IMR-90 (cell line): ENCODE measurements at regions not wholly inside any gene's neighbourhood (a gene's known extent, or its start where the extent isn't known, plus 50 kb on each side); places are given as distances from the start of the nearest gene placed in this dataset.

ENCODE experiments used
- ATAC-seq: fragments of 200-7000 bp; cut with Tn5 transposase; 2 replicates; pipeline ENCODE4 v1.9.1; 2020; ENCODE audit warnings: low read depth, mild to moderate bottlenecking, moderate library complexity
- BruUV-seq: library from RNA; stranded (reverse); fragments of 400-500 nt; replicated peaks from 2 replicates; lab custom pipeline; 2021; lab: Mats Ljungman, UMichigan
- CTCF ChIA-PET: fragments of 300-600 bp; formaldehyde crosslinking; extraction: SDS; loops from one replicate; lab custom pipeline; 2021; ENCODE audit warnings: antibody characterized with exemption; lab: Yijun Ruan, JAX
- POLR2A ChIA-PET: fragments of 300-600 bp; sonication (Branson Sonifier 250); formaldehyde crosslinking; loops from one replicate; lab custom pipeline; 2022; ENCODE audit warnings: antibody characterized with exemption; ENCODE audit not compliant: unreplicated experiment; lab: Charles Lee
- DNase-seq: peaks from one replicate; pipeline ENCODE4 v3.0.0; 2013
- H2AFZ ChIP-seq: replicated peaks from 2 replicates; pipeline ENCODE3; 2013; ENCODE audit warnings: low read length, mild to moderate bottlenecking; ENCODE audit not compliant: poor library complexity
- H2AK5ac ChIP-seq: 2 replicates; pipeline ENCODE4 v1.6.1; 2013; ENCODE audit warnings: low read depth, low read length, inconsistent platforms
- H2AK9ac ChIP-seq: replicated peaks from 2 replicates; pipeline ENCODE3; 2013; ENCODE audit warnings: mild to moderate bottlenecking, low read depth, low read length, moderate library complexity; ENCODE audit not compliant: poor library complexity
- H2BK120ac ChIP-seq: 2 replicates; pipeline ENCODE4 v1.6.1; 2013; ENCODE audit warnings: low read depth, low read length, inconsistent platforms
- H2BK15ac ChIP-seq: 3 replicates; pipeline ENCODE4 v1.6.1; 2013; ENCODE audit warnings: low read depth, low read length, inconsistent platforms
- H2BK20ac ChIP-seq: 2 replicates; pipeline ENCODE4 v1.6.1; 2013; ENCODE audit warnings: low read depth, mild to moderate bottlenecking, inconsistent platforms, low read length, moderate library complexity
- H2BK5ac ChIP-seq: 2 replicates; pipeline ENCODE4 v1.6.1; 2013; ENCODE audit warnings: mild to moderate bottlenecking, low read depth, low read length, inconsistent platforms; ENCODE audit not compliant: poor library complexity, severe bottlenecking
- H3K14ac ChIP-seq: replicated peaks from 2 replicates; pipeline ENCODE4 v1.6.1; 2013; ENCODE audit warnings: low read depth, low read length, inconsistent platforms
- H3K18ac ChIP-seq: 2 replicates; pipeline ENCODE4 v1.6.1; 2013; ENCODE audit warnings: low read depth, low read length, control low read depth
- H3K23ac ChIP-seq: 2 replicates; pipeline ENCODE4 v1.6.1; 2013; ENCODE audit warnings: low read depth, low read length, inconsistent platforms
- H3K27ac ChIP-seq: 2 replicates; pipeline ENCODE4 v1.5.1; 2013; ENCODE audit warnings: mild to moderate bottlenecking, control low read depth, low read length; ENCODE audit not compliant: insufficient read depth
- H3K27me3 ChIP-seq: 2 replicates; pipeline ENCODE4 v1.6.1; 2013; ENCODE audit warnings: low read length; ENCODE audit not compliant: control insufficient read depth, insufficient read depth
- H3K36me3 ChIP-seq: 2 replicates; pipeline ENCODE4 v1.6.1; 2013; ENCODE audit warnings: low read length, mixed read lengths; ENCODE audit not compliant: control insufficient read depth, insufficient read depth
- H3K4ac ChIP-seq: 2 replicates; pipeline ENCODE4 v1.6.1; 2013; ENCODE audit warnings: low read depth, low read length, inconsistent platforms
- H3K4me1 ChIP-seq: 2 replicates; pipeline ENCODE4 v1.6.1; 2013; ENCODE audit warnings: low read length, mixed read lengths; ENCODE audit not compliant: control insufficient read depth, insufficient read depth
- H3K4me2 ChIP-seq: 2 replicates; pipeline ENCODE4 v1.6.1; 2013; ENCODE audit warnings: low read depth, mild to moderate bottlenecking, control low read depth, low read length, moderate library complexity
- H3K4me3 ChIP-seq: 2 replicates; pipeline ENCODE4 v1.5.1; 2013; ENCODE audit warnings: low read depth, mild to moderate bottlenecking, control low read depth, low read length, moderate library complexity; ENCODE audit not compliant: insufficient read depth
- H3K56ac ChIP-seq: 2 replicates; pipeline ENCODE4 v1.6.1; 2013; ENCODE audit warnings: low read length, inconsistent platforms; ENCODE audit not compliant: insufficient read depth; ENCODE audit errors: extremely low read depth
- H3K79me1 ChIP-seq, 2 experiments: 2 replicates each; pipeline ENCODE4 v1.6.1; 2013; ENCODE audit warnings: low read length in 2 of 2, inconsistent platforms in 1 of 2, low read depth in 1 of 2
- H3K9ac ChIP-seq: 2 replicates; pipeline ENCODE4 v1.6.1; 2013; ENCODE audit warnings: low read depth, low read length, control low read depth
- H3K9me1 ChIP-seq: 2 replicates; pipeline ENCODE4 v1.6.1; 2013; ENCODE audit warnings: low read length, inconsistent platforms; ENCODE audit not compliant: insufficient read depth
- H3K9me3 ChIP-seq: 2 replicates; pipeline ENCODE4 v1.6.1; 2013; ENCODE audit warnings: low read length; ENCODE audit not compliant: control insufficient read depth, insufficient read depth
- H4K20me1 ChIP-seq: 2 replicates; pipeline ENCODE4 v1.6.1; 2013; ENCODE audit warnings: low read length, inconsistent platforms; ENCODE audit not compliant: insufficient read depth
- H4K5ac ChIP-seq: 2 replicates; pipeline ENCODE4 v1.6.1; 2013; ENCODE audit warnings: mild to moderate bottlenecking, low read depth, low read length, control low read depth
- H4K8ac ChIP-seq, 2 experiments: 2 replicates each; pipeline ENCODE4 v1.6.1; 2013; ENCODE audit warnings: low read depth in 2 of 2, low read length in 2 of 2, control low read depth in 1 of 2, inconsistent platforms in 1 of 2
- H4K91ac ChIP-seq: 2 replicates; pipeline ENCODE4 v1.6.1; 2013; ENCODE audit warnings: low read depth, low read length, inconsistent platforms; ENCODE audit not compliant: insufficient read depth
- MAFK ChIP-seq: IDR thresholded peaks from 2 replicates; pipeline ENCODE4 v1.6.1; 2012; ENCODE audit warnings: low read depth, low read length, improper control_type of control experiment
- MAZ ChIP-seq: IDR thresholded peaks from 2 replicates; pipeline ENCODE4 v1.6.1; 2012; ENCODE audit warnings: low read depth, mild to moderate bottlenecking, low read length, improper control_type of control experiment, moderate library complexity, borderline replicate concordance
- MXI1 ChIP-seq: IDR thresholded peaks from 2 replicates; pipeline ENCODE4 v1.6.1; 2012; ENCODE audit warnings: low read depth, mild to moderate bottlenecking, low read length, moderate library complexity, borderline replicate concordance
- NFE2L2 ChIP-seq: fragments of 150-350 bp; IDR thresholded peaks from 2 replicates; pipeline ENCODE4 v1.6.1; 2016; ENCODE audit warnings: low read depth, mild to moderate bottlenecking, low read length
- POLR2A ChIP-seq: IDR thresholded peaks from 2 replicates; pipeline ENCODE4 v1.6.1; 2012; ENCODE audit warnings: mild to moderate bottlenecking, low read depth, low read length
- RCOR1 ChIP-seq: IDR thresholded peaks from 2 replicates; pipeline ENCODE4 v1.6.1; 2012; ENCODE audit warnings: mild to moderate bottlenecking, low read length, improper control_type of control experiment; ENCODE audit not compliant: insufficient replicate concordance
- WGBS, 2 experiments: methylation state at CpG; one replicate each; pipeline versions ENCODE4 v1.1.5 to v1.1.7; 2013; ENCODE audit warnings: missing lambda C conversion rate in 2 of 2; ENCODE audit not compliant: insufficient read length in 1 of 2; ENCODE audit errors: extremely low coverage in 2 of 2; 5-methylcytosine and 5-hydroxymethylcytosine counted together
- dilution Hi-C: fragments of 300-500 bp; cut with HindIII; formaldehyde crosslinking; loops from one replicate; pipeline ENCODE4 v1.14.3; 2018; ENCODE audit warnings: low sequenced_read_pairs; ENCODE audit not compliant: unreplicated experiment
- in situ Hi-C: fragments of 300-500 bp; cut with MboI; formaldehyde crosslinking; loops from 3 replicates; pipeline ENCODE4 v1.14.3; 2019; ENCODE audit warnings: low sequenced_read_pairs, inconsistent platforms, mixed read lengths
- intact Hi-C: fragments of 100-400 bp; cut with micrococcal nuclease; formaldehyde crosslinking; loops from 2 replicates; pipeline ENCODE4 v1.10.0; 2022
- TF ChIP-seq, protein P1 (sequence below): fragments of 150-350 bp; IDR thresholded peaks from 2 replicates; pipeline ENCODE4 v1.6.1; 2017; ENCODE audit warnings: mild to moderate bottlenecking, antibody characterized with exemption, low read length, low read depth

GRCh38 chr10:25694206-25694933 is 239.7 kb upstream of the MYO3A start:
- Histone ChIP-seq H4K5ac (no peak overlapping the region), H4K8ac (no peak overlapping the region), H3K4me2 (no peak overlapping the region), H3K9me1 (no peaks in the 10 kb centered on the region), H2BK120ac (no peak overlapping the region), H3K9ac (no peak overlapping the region), H2AK9ac (no peak overlapping the region), H2BK15ac (no peak overlapping the region), H3K36me3 (no peaks in the 10 kb centered on the region), H3K4me3 (no peak overlapping the region), H3K4me1 (no peaks in the 10 kb centered on the region), H2AK5ac (no peak overlapping the region), H3K27me3 (no peaks in the 10 kb centered on the region), H2BK5ac (no peak overlapping the region), H4K91ac (no peak overlapping the region), H4K20me1 (no peaks in the 10 kb centered on the region), H3K56ac (no peak overlapping the region), H3K18ac (no peak overlapping the region), H3K79me1 (no peaks in the 10 kb centered on the region), H3K23ac (no peak overlapping the region), H2BK20ac (no peak overlapping the region), H2AFZ (no peak overlapping the region), H3K27ac (no peak overlapping the region), H3K9me3 (peaks cover 19% of the 10 kb centered on the region), H3K14ac (no peak overlapping the region), H3K4ac (no peak overlapping the region)
- ChIA-PET POLR2A (no interaction called here), CTCF (no interaction called here)
- intact Hi-C loops (no loop called here), in situ Hi-C loops (no loop called here), dilution Hi-C loops (no loop called here)
- 60% methylated on average over 7 of the region's 15 CpGs; no CpG with 5 or more reads in 1 of the 2 experiments for WGBS, 2 experiments
- no peak for TF ChIP-seq MXI1
- TF ChIP-seq MAZ: no peak
- TF ChIP-seq, protein P1, sequence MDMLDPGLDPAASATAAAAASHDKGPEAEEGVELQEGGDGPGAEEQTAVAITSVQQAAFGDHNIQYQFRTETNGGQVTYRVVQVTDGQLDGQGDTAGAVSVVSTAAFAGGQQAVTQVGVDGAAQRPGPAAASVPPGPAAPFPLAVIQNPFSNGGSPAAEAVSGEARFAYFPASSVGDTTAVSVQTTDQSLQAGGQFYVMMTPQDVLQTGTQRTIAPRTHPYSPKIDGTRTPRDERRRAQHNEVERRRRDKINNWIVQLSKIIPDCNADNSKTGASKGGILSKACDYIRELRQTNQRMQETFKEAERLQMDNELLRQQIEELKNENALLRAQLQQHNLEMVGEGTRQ: no peak
- no peak for TF ChIP-seq POLR2A
- TF ChIP-seq MAFK: no peak
- no peak for TF ChIP-seq NFE2L2
- TF ChIP-seq RCOR1: no peak
- no peak for DNase-seq
- no TSS peak for BruUV-seq
- no peak for ATAC-seq
